ENCODE measurements at regions not wholly inside any gene's neighbourhood (a gene's known extent, or its start where the extent isn't known, plus 50 kb on each side); places are given as distances from the start of the nearest gene placed in this dataset.

DNA sequence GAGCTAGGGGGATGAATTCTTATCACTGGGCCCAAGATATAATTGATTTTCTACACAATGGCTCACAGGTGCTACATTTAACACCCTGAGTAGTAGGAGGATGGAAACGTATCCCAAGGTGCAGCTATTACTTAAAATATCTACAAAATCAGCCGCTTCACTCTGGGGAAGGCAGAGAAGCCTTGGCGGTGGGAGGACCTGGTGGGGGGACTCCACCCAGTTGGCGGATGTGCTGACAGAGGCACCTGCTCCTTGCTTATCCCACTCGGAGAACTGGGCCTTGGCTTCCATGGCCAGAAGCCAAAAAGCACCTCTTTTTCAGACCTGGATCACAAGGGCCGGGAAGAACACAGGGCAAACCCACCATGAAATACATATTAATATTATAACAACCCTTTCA is 106.3 kb downstream of the OTX2 start:
- Histone ChIP-seq H4K8ac (ENCODE audit: extremely low read depth, insufficient read depth, low read length) (no peak overlapping the region), H2BK15ac (ENCODE audit: low read length) (no peak overlapping the region)
- TF ChIP-seq POLR2A (IDR thresholded peaks at IDR 0.05; ENCODE audit: control extremely low read depth in 1 of 2, low read depth in 2 of 2, low read length in 2 of 2) (peak in 1 of 2 experiments; percentile 83; a peak in 2 of 3 replicates), BCL11A (IDR thresholded peaks at IDR 0.05; ENCODE audit: low read depth in 2 of 2, low read length in 2 of 2) (no peak), SIN3A (conservative IDR thresholded peaks at IDR 0.05 in 1 of 2, IDR thresholded peaks at IDR 0.05 in 1 of 2; ENCODE audit: low read depth in 1 of 2, low read length in 2 of 2) (no peak), PHF8 (conservative IDR thresholded peaks at IDR 0.05; ENCODE audit: low read depth, low read length) (no peak), SIRT6 (IDR thresholded peaks at IDR 0.05; ENCODE audit: low read length) (no peak), HDAC6 (IDR thresholded peaks at IDR 0.05; ENCODE audit: low read depth, low read length) (no peak), POU5F1 (IDR thresholded peaks at IDR 0.05; ENCODE audit: low read depth, low read length) (no peak), KDM1A (IDR thresholded peaks at IDR 0.05; ENCODE audit: borderline replicate concordance, low read length) (no peak), ZNF274 (IDR thresholded peaks at IDR 0.05; ENCODE audit: borderline replicate concordance, extremely low read depth, low read length) (no peak), NRF1 (IDR thresholded peaks at IDR 0.05; ENCODE audit: low read depth, low read length) (no peak), MAFK (IDR thresholded peaks at IDR 0.05; ENCODE audit: low read depth, low read length) (no peak)
- TF ChIP-seq, protein P1, sequence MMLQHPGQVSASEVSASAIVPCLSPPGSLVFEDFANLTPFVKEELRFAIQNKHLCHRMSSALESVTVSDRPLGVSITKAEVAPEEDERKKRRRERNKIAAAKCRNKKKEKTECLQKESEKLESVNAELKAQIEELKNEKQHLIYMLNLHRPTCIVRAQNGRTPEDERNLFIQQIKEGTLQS (IDR thresholded peaks at IDR 0.05; ENCODE audit: insufficient read depth, low read depth, low read length): no peak

More for the DNA sequence above, 106.3 kb downstream of the OTX2 start:
- Histone ChIP-seq H3K9ac (replicated peaks in 1 of 4; ENCODE audit: extremely low read depth in 1 of 4, low read depth in 3 of 4, low read length in 3 of 4) (no peak overlapping the region), H3K79me2 (ENCODE audit: control insufficient read depth in 1 of 2, insufficient read depth in 2 of 2, low read length in 2 of 2) (no peaks in the 10 kb centered on the region), H3K14ac (ENCODE audit: insufficient read length) (no peak overlapping the region), H2BK20ac (ENCODE audit: low read length) (no peak overlapping the region), H3K4me3 (ENCODE audit: extremely low read depth in 1 of 4, insufficient read depth in 2 of 4, low read depth in 3 of 4, low read length in 4 of 4) (no peak overlapping the region), H3K23ac (ENCODE audit: insufficient read length) (no peak overlapping the region), H3K27ac (ENCODE audit: low read depth, low read length) (no peak overlapping the region), H2BK5ac (ENCODE audit: low read depth, low read length) (no peak overlapping the region), H3K23me2 (ENCODE audit: low read depth, low read length) (no peaks in the 10 kb centered on the region; the same call in 1 of the 2 replicates), H3K9me3 (ENCODE audit: insufficient read depth in 2 of 2, low read depth in 1 of 2, low read length in 1 of 2) (no peaks in the 10 kb centered on the region), H4K20me1 (replicated peaks in 1 of 2; ENCODE audit: control insufficient read depth in 1 of 2, insufficient read depth in 2 of 2, low read length in 2 of 2) (no peaks in the 10 kb centered on the region), H3K36me3 (ENCODE audit: control insufficient read depth in 2 of 4, insufficient read depth in 4 of 4, low read length in 3 of 4) (no peaks in the 10 kb centered on the region), H2BK120ac (replicated peaks; ENCODE audit: low read depth, low read length) (no peak overlapping the region), H3K27me3 (replicated peaks in 1 of 4; ENCODE audit: control insufficient read depth in 3 of 4, extremely low read depth in 1 of 4, insufficient read depth in 3 of 4, low read length in 3 of 4) (no peaks in the 10 kb centered on the region), H3K4ac (replicated peaks; ENCODE audit: insufficient read length, low read depth, low read length) (no peak overlapping the region), H2BK12ac (ENCODE audit: low read depth, low read length) (no peak overlapping the region), H4K91ac (replicated peaks; ENCODE audit: insufficient read length, low read length) (no peak overlapping the region), H4K5ac (ENCODE audit: insufficient read length, low read depth, low read length) (no peak overlapping the region), H2AK5ac (ENCODE audit: low read depth, low read length) (no peak overlapping the region), H3K56ac (replicated peaks; ENCODE audit: insufficient read length, low read depth, low read length) (no peak overlapping the region), H2AFZ (ENCODE audit: low read length) (no peak overlapping the region), H3K4me1 (replicated peaks in 1 of 4; ENCODE audit: control insufficient read depth in 3 of 4, insufficient read depth in 4 of 4, low read length in 3 of 4) (peaks cover 0 to 13% (median 3%) of the 10 kb centered on the region in 4 experiments; a peak in 4 of 7 replicates), H3K4me2 (ENCODE audit: insufficient read depth in 1 of 2, low read depth in 2 of 2, low read length in 2 of 2) (0 out of 4 replicates have a peak overlapping the region, but pooled peaks of 1 of the 2 experiments have one; percentile 14), H3K79me1 (ENCODE audit: low read depth, low read length) (no peaks in the 10 kb centered on the region), H3K18ac (ENCODE audit: extremely low read depth, low read length) (no peak overlapping the region; the same call in 1 of the 2 replicates)
- 47% methylated on average over 6 of the region's 6 CpGs; no CpG with 5 or more reads in 1 of the 2 experiments for WGBS, 2 experiments (ENCODE audit: extremely low coverage in 1 of 2, insufficient coverage in 1 of 2, insufficient read length in 1 of 2, insufficient replicate concordance in 2 of 2, low coverage in 1 of 2, low lambda C conversion rate in 2 of 2, missing lambda C conversion rate in 1 of 2)
- FAIRE-seq (no peak), DNase-seq (ENCODE audit: low read depth in 1 of 2, low spot score in 2 of 2) (no peak)
- CTCF ChIA-PET (ENCODE audit: partially characterized antibody): interaction anchor here (0.7 to 1.1 kb wide), 4 partner anchors 9 to 170 kb away, joined by 3 to 4 read pairs (median 4); no protein-coding TSS in a partner anchor
- POLR2A ChIA-PET (ENCODE audit: partially characterized antibody): interaction anchor here (0.7 to 0.8 kb wide), 2 partner anchors 11 to 21 kb away, joined by 3 read pairs; no protein-coding TSS in a partner anchor

Measured in H1 (cell line).